Endothelial cell of umbilical vein (primary cell): ENCODE measurements at regions not wholly inside any gene's neighbourhood (a gene's known extent, or its start where the extent isn't known, plus 50 kb on each side); places are given as distances from the start of the nearest gene placed in this dataset.

Source experiments
- MYC ChIP-seq: IDR thresholded peaks from one replicate; pipeline ENCODE4 v1.6.1; 2011; ENCODE audit warnings: mild to moderate bottlenecking, low read depth, low read length
- TF ChIP-seq, protein P1 (sequence below): IDR thresholded peaks from 2 replicates; pipeline ENCODE4 v1.6.1; 2011; ENCODE audit not compliant: insufficient read depth, insufficient read length
- TF ChIP-seq, protein P2 (sequence below), 2 donors: IDR thresholded peaks; 1 replicate in 1 of 2; 2 replicates in 1 of 2; pipeline ENCODE4 v1.5.1; 2011; ENCODE audit warnings: low read length in 2 of 2, mild to moderate bottlenecking in 2 of 2, moderate library complexity in 2 of 2, control low read depth in 1 of 2, inconsistent platforms in 1 of 2, low read depth in 1 of 2; ENCODE audit not compliant: insufficient read depth in 1 of 2; ENCODE audit errors: extremely low read depth in 1 of 2

DNA sequence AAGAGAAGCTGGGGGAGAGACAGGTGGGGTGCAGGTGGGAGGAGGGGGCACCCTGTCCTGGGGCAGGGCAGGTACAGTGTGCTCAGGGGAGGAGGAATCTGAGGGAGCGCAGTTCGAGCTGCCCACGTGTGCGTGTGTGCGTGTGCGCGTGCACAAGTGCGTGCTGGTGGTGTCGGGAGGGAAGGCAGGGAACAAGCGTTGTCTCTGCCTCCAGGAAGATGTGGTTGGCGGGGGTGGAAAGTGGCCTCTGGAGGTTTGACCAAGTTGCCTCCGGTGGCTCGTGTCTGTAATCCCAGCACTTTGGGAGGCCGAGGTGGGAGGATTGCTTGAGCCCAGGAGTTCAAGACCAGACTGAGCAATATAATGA, 49.9 kb upstream of the THY1 start:
- TF ChIP-seq MYC: no peak
- TF ChIP-seq, protein P1, sequence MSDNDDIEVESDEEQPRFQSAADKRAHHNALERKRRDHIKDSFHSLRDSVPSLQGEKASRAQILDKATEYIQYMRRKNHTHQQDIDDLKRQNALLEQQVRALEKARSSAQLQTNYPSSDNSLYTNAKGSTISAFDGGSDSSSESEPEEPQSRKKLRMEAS: no peak
- TF ChIP-seq, protein P2, sequence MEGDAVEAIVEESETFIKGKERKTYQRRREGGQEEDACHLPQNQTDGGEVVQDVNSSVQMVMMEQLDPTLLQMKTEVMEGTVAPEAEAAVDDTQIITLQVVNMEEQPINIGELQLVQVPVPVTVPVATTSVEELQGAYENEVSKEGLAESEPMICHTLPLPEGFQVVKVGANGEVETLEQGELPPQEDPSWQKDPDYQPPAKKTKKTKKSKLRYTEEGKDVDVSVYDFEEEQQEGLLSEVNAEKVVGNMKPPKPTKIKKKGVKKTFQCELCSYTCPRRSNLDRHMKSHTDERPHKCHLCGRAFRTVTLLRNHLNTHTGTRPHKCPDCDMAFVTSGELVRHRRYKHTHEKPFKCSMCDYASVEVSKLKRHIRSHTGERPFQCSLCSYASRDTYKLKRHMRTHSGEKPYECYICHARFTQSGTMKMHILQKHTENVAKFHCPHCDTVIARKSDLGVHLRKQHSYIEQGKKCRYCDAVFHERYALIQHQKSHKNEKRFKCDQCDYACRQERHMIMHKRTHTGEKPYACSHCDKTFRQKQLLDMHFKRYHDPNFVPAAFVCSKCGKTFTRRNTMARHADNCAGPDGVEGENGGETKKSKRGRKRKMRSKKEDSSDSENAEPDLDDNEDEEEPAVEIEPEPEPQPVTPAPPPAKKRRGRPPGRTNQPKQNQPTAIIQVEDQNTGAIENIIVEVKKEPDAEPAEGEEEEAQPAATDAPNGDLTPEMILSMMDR (IDR thresholded peaks at IDR 0.05; ENCODE audit: extremely low read depth in 1 of 2, insufficient read depth in 1 of 2, low read depth in 1 of 2, low read length in 2 of 2): no peak
